ENCODE measurements at regions not wholly inside any gene's neighbourhood (a gene's known extent, or its start where the extent isn't known, plus 50 kb on each side); places are given as distances from the start of the nearest gene placed in this dataset.

- intact Hi-C loops (cut with micrococcal nuclease; ENCODE audit: unreplicated experiment) = no loop called here
- Histone ChIP-seq H3K79me2 (ENCODE audit: insufficient read depth, low read depth, low read length) (no peaks in the 10 kb centered on the region), H3K9me2 (ENCODE audit: insufficient read depth, low read length) (no peaks in the 10 kb centered on the region), H3K27ac (ENCODE audit: low read depth, low read length, poor library complexity, severe bottlenecking) (no peak overlapping the region), H2AFZ (ENCODE audit: low read length) (no peak overlapping the region), H3K36me3 (ENCODE audit: insufficient read depth, low read length) (no peaks in the 10 kb centered on the region), H3K9me3 (ENCODE audit: low read length) (no peaks in the 10 kb centered on the region), H4K20me1 (ENCODE audit: insufficient read depth, low read length) (no peaks in the 10 kb centered on the region), H3K4me1 (ENCODE audit: insufficient read depth, low read length, poor library complexity, severe bottlenecking) (peaks cover 15% of the 10 kb centered on the region), H3K4me3 (ENCODE audit: low read depth, low read length, poor library complexity, severe bottlenecking) (no peak overlapping the region), H3K4me2 (ENCODE audit: low read length) (no peak overlapping the region)
- no peak for DNase-seq (ENCODE audit: low spot score)
- ChIA-PET POLR2A (no interaction called here), CTCF (ENCODE audit: unreplicated experiment) (no interaction called here)
- BruUV-seq (replicated peaks) = no TSS peak
- no peak for TF ChIP-seq EZH2phosphoT487 (IDR thresholded peaks at IDR 0.05; ENCODE audit: borderline replicate concordance, low read depth, low read length)
- TF ChIP-seq, protein P1, sequence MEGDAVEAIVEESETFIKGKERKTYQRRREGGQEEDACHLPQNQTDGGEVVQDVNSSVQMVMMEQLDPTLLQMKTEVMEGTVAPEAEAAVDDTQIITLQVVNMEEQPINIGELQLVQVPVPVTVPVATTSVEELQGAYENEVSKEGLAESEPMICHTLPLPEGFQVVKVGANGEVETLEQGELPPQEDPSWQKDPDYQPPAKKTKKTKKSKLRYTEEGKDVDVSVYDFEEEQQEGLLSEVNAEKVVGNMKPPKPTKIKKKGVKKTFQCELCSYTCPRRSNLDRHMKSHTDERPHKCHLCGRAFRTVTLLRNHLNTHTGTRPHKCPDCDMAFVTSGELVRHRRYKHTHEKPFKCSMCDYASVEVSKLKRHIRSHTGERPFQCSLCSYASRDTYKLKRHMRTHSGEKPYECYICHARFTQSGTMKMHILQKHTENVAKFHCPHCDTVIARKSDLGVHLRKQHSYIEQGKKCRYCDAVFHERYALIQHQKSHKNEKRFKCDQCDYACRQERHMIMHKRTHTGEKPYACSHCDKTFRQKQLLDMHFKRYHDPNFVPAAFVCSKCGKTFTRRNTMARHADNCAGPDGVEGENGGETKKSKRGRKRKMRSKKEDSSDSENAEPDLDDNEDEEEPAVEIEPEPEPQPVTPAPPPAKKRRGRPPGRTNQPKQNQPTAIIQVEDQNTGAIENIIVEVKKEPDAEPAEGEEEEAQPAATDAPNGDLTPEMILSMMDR (conservative IDR thresholded peaks at IDR 0.05; ENCODE audit: low read length) = no peak
Measured at GRCh38 chr3:40999682-41000081, 199.6 kb upstream of the CTNNB1 start.

- H3K4me3 ChIP-seq (ENCODE audit: low read depth, low read length, poor library complexity, severe bottlenecking) = no peak overlapping the region
- intact Hi-C loops (cut with micrococcal nuclease; ENCODE audit: unreplicated experiment) = no loop called here
- no peaks in the 10 kb centered on the region for H4K20me1 ChIP-seq (ENCODE audit: insufficient read depth, low read length)
- H3K27ac ChIP-seq (ENCODE audit: low read depth, low read length, poor library complexity, severe bottlenecking) = no peak overlapping the region
- no peaks in the 10 kb centered on the region for H3K79me2 ChIP-seq (ENCODE audit: insufficient read depth, low read depth, low read length)
- peaks cover 15% of the 10 kb centered on the region for H3K4me1 ChIP-seq (ENCODE audit: insufficient read depth, low read length, poor library complexity, severe bottlenecking)
- H2AFZ ChIP-seq (ENCODE audit: low read length) = no peak overlapping the region
- ChIA-PET CTCF (ENCODE audit: unreplicated experiment) (no interaction called here), POLR2A (no interaction called here)
- TF ChIP-seq, protein P1 (conservative IDR thresholded peaks at IDR 0.05; ENCODE audit: low read length) = no peak
- no peak for TF ChIP-seq EZH2phosphoT487 (IDR thresholded peaks at IDR 0.05; ENCODE audit: borderline replicate concordance, low read depth, low read length)
- H3K9me2 ChIP-seq (ENCODE audit: insufficient read depth, low read length) = no peaks in the 10 kb centered on the region
- no peak for DNase-seq (ENCODE audit: low spot score)
- no peaks in the 10 kb centered on the region for H3K36me3 ChIP-seq (ENCODE audit: insufficient read depth, low read length)
- no peaks in the 10 kb centered on the region for H3K9me3 ChIP-seq (ENCODE audit: low read length)
- no TSS peak for BruUV-seq (replicated peaks)
- H3K4me2 ChIP-seq (ENCODE audit: low read length) = no peak overlapping the region
Measured at GRCh38 chr3:41000471-41000870, 198.8 kb upstream of the CTNNB1 start.

DNA sequence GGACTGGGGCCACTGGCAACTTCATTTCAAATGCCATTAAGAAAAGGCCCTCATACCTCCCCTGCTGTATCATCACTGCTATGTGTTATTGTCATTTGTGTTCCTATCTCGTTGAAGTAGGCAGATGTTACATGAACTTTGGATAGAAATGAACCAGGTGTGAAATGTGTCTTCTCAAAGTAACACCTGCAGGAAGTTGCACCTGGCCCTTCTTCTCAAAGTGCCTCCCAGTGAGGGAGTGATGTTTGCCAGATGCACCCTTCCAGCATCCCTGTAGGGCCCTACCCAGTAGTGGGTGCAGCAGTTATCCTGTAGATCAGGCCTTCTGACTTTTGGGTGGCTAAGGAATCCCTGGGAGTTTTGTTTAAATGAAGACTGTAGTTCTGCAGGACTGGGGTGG lies 197.7 kb upstream of the CTNNB1 start:
- H2AFZ ChIP-seq (ENCODE audit: low read length) = no peak overlapping the region
- H3K4me1 ChIP-seq (ENCODE audit: insufficient read depth, low read length, poor library complexity, severe bottlenecking) = peaks cover 15% of the 10 kb centered on the region
- H3K9me3 ChIP-seq (ENCODE audit: low read length) = no peaks in the 10 kb centered on the region
- BruUV-seq (replicated peaks) = no TSS peak
- TF ChIP-seq EZH2phosphoT487 (IDR thresholded peaks at IDR 0.05; ENCODE audit: borderline replicate concordance, low read depth, low read length) = no peak
- TF ChIP-seq, protein P1 (conservative IDR thresholded peaks at IDR 0.05; ENCODE audit: low read length) = no peak
- ChIA-PET CTCF (ENCODE audit: unreplicated experiment) (no interaction called here), POLR2A (interaction anchor here (0.6 kb wide), 1 partner anchor 1819 kb away, joined by 4 read pairs; no protein-coding TSS in a partner anchor)
- H4K20me1 ChIP-seq (ENCODE audit: insufficient read depth, low read length) = no peaks in the 10 kb centered on the region
- H3K4me2 ChIP-seq (ENCODE audit: low read length) = peak overlapping the region; percentile 20
- H3K9me2 ChIP-seq (ENCODE audit: insufficient read depth, low read length) = no peaks in the 10 kb centered on the region
- H3K79me2 ChIP-seq (ENCODE audit: insufficient read depth, low read depth, low read length) = no peaks in the 10 kb centered on the region
- no peak overlapping the region for H3K4me3 ChIP-seq (ENCODE audit: low read depth, low read length, poor library complexity, severe bottlenecking)
- DNase-seq (ENCODE audit: low spot score) = peak; percentile 40
- intact Hi-C loops (cut with micrococcal nuclease; ENCODE audit: unreplicated experiment) = no loop called here
- no peak overlapping the region for H3K27ac ChIP-seq (ENCODE audit: low read depth, low read length, poor library complexity, severe bottlenecking)
- no peaks in the 10 kb centered on the region for H3K36me3 ChIP-seq (ENCODE audit: insufficient read depth, low read length)

Data from OCI-LY7 (cell line).